Sigmoid colon (tissue), 4 donors: ENCODE measurements at regions not wholly inside any gene's neighbourhood (a gene's known extent, or its start where the extent isn't known, plus 50 kb on each side); places are given as distances from the start of the nearest gene placed in this dataset.

Source experiments
- EP300 ChIP-seq, 4 donors: sonication (generic); formaldehyde crosslinking; IDR thresholded peaks; one replicate each; pipeline ENCODE4 v1.6.1; 2017; ENCODE audit warnings: antibody characterized with exemption in 4 of 4
- POLR2A ChIP-seq, 2 donors: fragments of 450-650 bp; IDR thresholded peaks; one replicate each; pipeline ENCODE4 v1.6.1; 2016; ENCODE audit warnings: antibody characterized with exemption in 2 of 2, mild to moderate bottlenecking in 2 of 2, moderate library complexity in 2 of 2
- POLR2AphosphoS5 ChIP-seq, 4 donors: sonication (generic); formaldehyde crosslinking; IDR thresholded peaks; one replicate each; pipeline ENCODE4 v1.6.1; 2017; ENCODE audit warnings: antibody characterized with exemption in 4 of 4
- TF ChIP-seq, protein P1 (sequence below), 4 experiments: fragments of 450-650 bp in 3 of 4; fragments of 200-600 bp in 1 of 4; IDR thresholded peaks; one replicate each; pipeline ENCODE4 v1.5.1; 2016 to 2019; ENCODE audit warnings: antibody characterized with exemption in 4 of 4, mild to moderate bottlenecking in 3 of 4, moderate library complexity in 2 of 4

DNA sequence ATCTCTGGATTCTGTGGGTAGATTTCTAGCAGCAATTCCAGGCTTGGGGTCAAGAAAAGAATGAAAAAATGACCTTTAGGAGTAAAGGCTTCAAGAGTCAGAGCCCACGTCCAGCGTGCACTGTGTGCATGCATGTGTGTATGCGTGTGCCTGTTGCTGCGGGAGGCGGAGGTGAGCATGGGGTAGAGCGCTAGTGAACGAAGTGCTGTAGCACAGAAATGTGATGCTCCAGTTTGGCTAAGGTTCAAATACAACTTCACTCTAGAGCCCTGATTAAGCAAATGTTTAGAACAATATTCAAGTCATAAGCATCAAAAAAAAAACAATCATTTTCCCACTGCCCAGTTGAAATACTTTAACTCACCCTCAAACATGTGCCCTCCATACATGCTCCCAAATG lies 403.9 kb downstream of the ZNF608 start:
- TF ChIP-seq POLR2A (IDR thresholded peaks at IDR 0.05), result no peak
- TF ChIP-seq, protein P1, sequence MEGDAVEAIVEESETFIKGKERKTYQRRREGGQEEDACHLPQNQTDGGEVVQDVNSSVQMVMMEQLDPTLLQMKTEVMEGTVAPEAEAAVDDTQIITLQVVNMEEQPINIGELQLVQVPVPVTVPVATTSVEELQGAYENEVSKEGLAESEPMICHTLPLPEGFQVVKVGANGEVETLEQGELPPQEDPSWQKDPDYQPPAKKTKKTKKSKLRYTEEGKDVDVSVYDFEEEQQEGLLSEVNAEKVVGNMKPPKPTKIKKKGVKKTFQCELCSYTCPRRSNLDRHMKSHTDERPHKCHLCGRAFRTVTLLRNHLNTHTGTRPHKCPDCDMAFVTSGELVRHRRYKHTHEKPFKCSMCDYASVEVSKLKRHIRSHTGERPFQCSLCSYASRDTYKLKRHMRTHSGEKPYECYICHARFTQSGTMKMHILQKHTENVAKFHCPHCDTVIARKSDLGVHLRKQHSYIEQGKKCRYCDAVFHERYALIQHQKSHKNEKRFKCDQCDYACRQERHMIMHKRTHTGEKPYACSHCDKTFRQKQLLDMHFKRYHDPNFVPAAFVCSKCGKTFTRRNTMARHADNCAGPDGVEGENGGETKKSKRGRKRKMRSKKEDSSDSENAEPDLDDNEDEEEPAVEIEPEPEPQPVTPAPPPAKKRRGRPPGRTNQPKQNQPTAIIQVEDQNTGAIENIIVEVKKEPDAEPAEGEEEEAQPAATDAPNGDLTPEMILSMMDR (IDR thresholded peaks at IDR 0.05), result no peak
- TF ChIP-seq EP300 (IDR thresholded peaks at IDR 0.05), result no peak
- no peak for TF ChIP-seq POLR2AphosphoS5 (IDR thresholded peaks at IDR 0.05)
